HepG2 (cell line): ENCODE measurements at regions not wholly inside any gene's neighbourhood (a gene's known extent, or its start where the extent isn't known, plus 50 kb on each side); places are given as distances from the start of the nearest gene placed in this dataset.

Source experiments
- CC2D1A ChIP-seq: sonication (generic); formaldehyde crosslinking; IDR thresholded peaks from 2 replicates; pipeline ENCODE4 v1.8.1; 2023; ENCODE audit warnings: mild to moderate bottlenecking, missing genetic modification reagents
- FOSL1 ChIP-seq: sonication (generic); formaldehyde crosslinking; IDR thresholded peaks from 2 replicates; pipeline ENCODE4 v1.9.0; 2021; ENCODE audit warnings: missing genetic modification reagents, borderline replicate concordance
- SOX6 ChIP-seq, 2 experiments: fragments of 450-650 bp in 1 of 2; sonication (generic) in 1 of 2; formaldehyde crosslinking in 1 of 2; IDR thresholded peaks; 2 replicates each; pipeline versions ENCODE4 v1.4.0 to v1.6.1; 2017 to 2020; ENCODE audit warnings: antibody characterized with exemption in 1 of 2, mild to moderate bottlenecking in 1 of 2, missing genetic modification reagents in 1 of 2
- TBP ChIP-seq: sonication (generic); formaldehyde crosslinking; IDR thresholded peaks from 2 replicates; pipeline ENCODE4 v1.5.0; 2020; ENCODE audit warnings: missing genetic modification reagents
- TCF7L2 ChIP-seq: IDR thresholded peaks from 2 replicates; pipeline ENCODE4 v1.6.1; 2011; ENCODE audit warnings: mild to moderate bottlenecking, low read depth, low read length, moderate library complexity
- ZNF709 ChIP-seq: sonication (generic); formaldehyde crosslinking; IDR thresholded peaks from 2 replicates; pipeline ENCODE4 v1.5.0; 2020; ENCODE audit warnings: mild to moderate bottlenecking, missing genetic modification reagents
- TF ChIP-seq, protein P1 (sequence below), 2 experiments: sonication (generic) in 1 of 2; formaldehyde crosslinking in 1 of 2; IDR thresholded peaks; 2 replicates each; pipeline versions ENCODE4 v1.5.1 to v1.6.1; 2011 to 2020; ENCODE audit warnings: borderline replicate concordance in 1 of 2, low read depth in 1 of 2, low read length in 1 of 2, mild to moderate bottlenecking in 1 of 2, missing genetic modification reagents in 1 of 2, moderate library complexity in 1 of 2
- TF ChIP-seq, protein P2 (sequence below): sonication (generic); formaldehyde crosslinking; IDR thresholded peaks from 2 replicates; pipeline ENCODE4 v1.4.0; 2020; ENCODE audit warnings: missing genetic modification reagents
- TF ChIP-seq, protein P3 (sequence below): sonication (generic); formaldehyde crosslinking; IDR thresholded peaks from 2 replicates; pipeline ENCODE4 v1.5.0; 2020; ENCODE audit warnings: mild to moderate bottlenecking, missing genetic modification reagents, moderate library complexity

DNA sequence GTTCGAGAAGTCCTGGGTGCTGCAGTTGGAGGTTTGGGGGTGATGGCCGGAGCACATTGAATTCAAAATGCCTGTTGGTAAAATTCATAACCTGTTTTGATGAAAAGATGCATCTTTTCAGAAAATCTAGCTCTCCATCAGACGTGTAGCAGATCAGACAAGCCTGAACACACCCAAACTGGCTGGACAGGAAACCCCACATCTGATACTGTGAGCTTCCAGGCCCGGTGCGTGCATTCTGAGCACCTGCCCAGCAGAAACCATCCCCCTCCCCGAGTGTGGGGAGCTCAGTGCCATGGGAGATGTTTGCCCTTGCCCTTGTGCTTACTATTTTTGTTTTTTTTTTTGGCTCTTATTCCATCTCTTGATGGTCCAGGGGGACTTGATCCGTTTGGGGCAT, 417.1 kb downstream of the TCERG1L start:
- TF ChIP-seq SOX6 (IDR thresholded peaks at IDR 0.05) (no peak), SOX6 (CRISPR knock-in tag; IDR thresholded peaks at IDR 0.05) (no peak), FOSL1 (CRISPR knock-in tag) (no peak), CC2D1A (CRISPR knock-in tag) (no peak), TCF7L2 (no peak), TBP (CRISPR knock-in tag) (no peak), ZNF709 (no peak)
- TF ChIP-seq, protein P1, sequence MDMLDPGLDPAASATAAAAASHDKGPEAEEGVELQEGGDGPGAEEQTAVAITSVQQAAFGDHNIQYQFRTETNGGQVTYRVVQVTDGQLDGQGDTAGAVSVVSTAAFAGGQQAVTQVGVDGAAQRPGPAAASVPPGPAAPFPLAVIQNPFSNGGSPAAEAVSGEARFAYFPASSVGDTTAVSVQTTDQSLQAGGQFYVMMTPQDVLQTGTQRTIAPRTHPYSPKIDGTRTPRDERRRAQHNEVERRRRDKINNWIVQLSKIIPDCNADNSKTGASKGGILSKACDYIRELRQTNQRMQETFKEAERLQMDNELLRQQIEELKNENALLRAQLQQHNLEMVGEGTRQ (IDR thresholded peaks at IDR 0.05; ENCODE audit: low read depth, low read length): no peak
- TF ChIP-seq, protein P1 (CRISPR knock-in tag; IDR thresholded peaks at IDR 0.05; ENCODE audit: borderline replicate concordance): no peak
- TF ChIP-seq, protein P2, sequence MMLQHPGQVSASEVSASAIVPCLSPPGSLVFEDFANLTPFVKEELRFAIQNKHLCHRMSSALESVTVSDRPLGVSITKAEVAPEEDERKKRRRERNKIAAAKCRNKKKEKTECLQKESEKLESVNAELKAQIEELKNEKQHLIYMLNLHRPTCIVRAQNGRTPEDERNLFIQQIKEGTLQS (CRISPR knock-in tag): no peak
- TF ChIP-seq, protein P3, sequence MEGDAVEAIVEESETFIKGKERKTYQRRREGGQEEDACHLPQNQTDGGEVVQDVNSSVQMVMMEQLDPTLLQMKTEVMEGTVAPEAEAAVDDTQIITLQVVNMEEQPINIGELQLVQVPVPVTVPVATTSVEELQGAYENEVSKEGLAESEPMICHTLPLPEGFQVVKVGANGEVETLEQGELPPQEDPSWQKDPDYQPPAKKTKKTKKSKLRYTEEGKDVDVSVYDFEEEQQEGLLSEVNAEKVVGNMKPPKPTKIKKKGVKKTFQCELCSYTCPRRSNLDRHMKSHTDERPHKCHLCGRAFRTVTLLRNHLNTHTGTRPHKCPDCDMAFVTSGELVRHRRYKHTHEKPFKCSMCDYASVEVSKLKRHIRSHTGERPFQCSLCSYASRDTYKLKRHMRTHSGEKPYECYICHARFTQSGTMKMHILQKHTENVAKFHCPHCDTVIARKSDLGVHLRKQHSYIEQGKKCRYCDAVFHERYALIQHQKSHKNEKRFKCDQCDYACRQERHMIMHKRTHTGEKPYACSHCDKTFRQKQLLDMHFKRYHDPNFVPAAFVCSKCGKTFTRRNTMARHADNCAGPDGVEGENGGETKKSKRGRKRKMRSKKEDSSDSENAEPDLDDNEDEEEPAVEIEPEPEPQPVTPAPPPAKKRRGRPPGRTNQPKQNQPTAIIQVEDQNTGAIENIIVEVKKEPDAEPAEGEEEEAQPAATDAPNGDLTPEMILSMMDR (CRISPR knock-in tag): no peak
